Upper lobe of right lung (tissue), 1 donor: ENCODE measurements at regions not wholly inside any gene's neighbourhood (a gene's known extent, or its start where the extent isn't known, plus 50 kb on each side); places are given as distances from the start of the nearest gene placed in this dataset.

Experiments
- ATAC-seq: fragments of 200-7000 bp; cut with Tn5 transposase; one replicate; pipeline ENCODE4 v1.9.1; 2020; ENCODE audit warnings: mild to moderate bottlenecking, moderate library complexity
- DNase-seq: peaks from one replicate; pipeline ENCODE4 v3.0.0-alpha.2; 2020
- H3K27ac ChIP-seq: fragments of 200-600 bp; one replicate; pipeline ENCODE4 v1.8.0; 2022
- H3K27me3 ChIP-seq: fragments of 200-600 bp; one replicate; pipeline ENCODE4 v1.8.0; 2022; ENCODE audit warnings: mild to moderate bottlenecking
- H3K36me3 ChIP-seq: fragments of 200-600 bp; one replicate; pipeline ENCODE4 v1.8.0; 2022
- H3K4me1 ChIP-seq: fragments of 200-600 bp; one replicate; pipeline ENCODE4 v1.8.0; 2022
- H3K4me3 ChIP-seq: fragments of 200-600 bp; one replicate; pipeline ENCODE4 v1.8.0; 2022; ENCODE audit warnings: mild to moderate bottlenecking
- H3K9me3 ChIP-seq: fragments of 200-600 bp; one replicate; pipeline ENCODE4 v1.8.0; 2022
- intact Hi-C: fragments of 100-400 bp; cut with DNase I; formaldehyde crosslinking; loops from one replicate; pipeline ENCODE4 v1.11.0; 2022
- TF ChIP-seq, protein P1 (sequence below): fragments of 200-600 bp; IDR thresholded peaks from one replicate; pipeline ENCODE4 v1.8.0; 2022; ENCODE audit warnings: antibody characterized with exemption
- donor health status: DM: no; HTN: yes; CAD: no; lungs with severe emphysema.

GRCh38 chrX:121902463-121902862 lies 855.1 kb downstream of the GLUD2 start:
- no peak overlapping the region for H3K4me3 ChIP-seq
- intact Hi-C loops, result no loop called here
- TF ChIP-seq, protein P1, sequence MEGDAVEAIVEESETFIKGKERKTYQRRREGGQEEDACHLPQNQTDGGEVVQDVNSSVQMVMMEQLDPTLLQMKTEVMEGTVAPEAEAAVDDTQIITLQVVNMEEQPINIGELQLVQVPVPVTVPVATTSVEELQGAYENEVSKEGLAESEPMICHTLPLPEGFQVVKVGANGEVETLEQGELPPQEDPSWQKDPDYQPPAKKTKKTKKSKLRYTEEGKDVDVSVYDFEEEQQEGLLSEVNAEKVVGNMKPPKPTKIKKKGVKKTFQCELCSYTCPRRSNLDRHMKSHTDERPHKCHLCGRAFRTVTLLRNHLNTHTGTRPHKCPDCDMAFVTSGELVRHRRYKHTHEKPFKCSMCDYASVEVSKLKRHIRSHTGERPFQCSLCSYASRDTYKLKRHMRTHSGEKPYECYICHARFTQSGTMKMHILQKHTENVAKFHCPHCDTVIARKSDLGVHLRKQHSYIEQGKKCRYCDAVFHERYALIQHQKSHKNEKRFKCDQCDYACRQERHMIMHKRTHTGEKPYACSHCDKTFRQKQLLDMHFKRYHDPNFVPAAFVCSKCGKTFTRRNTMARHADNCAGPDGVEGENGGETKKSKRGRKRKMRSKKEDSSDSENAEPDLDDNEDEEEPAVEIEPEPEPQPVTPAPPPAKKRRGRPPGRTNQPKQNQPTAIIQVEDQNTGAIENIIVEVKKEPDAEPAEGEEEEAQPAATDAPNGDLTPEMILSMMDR, result no peak
- no peaks in the 10 kb centered on the region for H3K9me3 ChIP-seq
- ATAC-seq (no peak), DNase-seq (no peak)
- no peak overlapping the region for H3K27ac ChIP-seq
- H3K4me1 ChIP-seq, result no peaks in the 10 kb centered on the region
- H3K27me3 ChIP-seq, result no peaks in the 10 kb centered on the region
- H3K36me3 ChIP-seq, result no peaks in the 10 kb centered on the region

- Histone ChIP-seq H3K27ac (no peak overlapping the region), H3K27me3 (no peaks in the 10 kb centered on the region), H3K4me3 (no peak overlapping the region), H3K36me3 (no peaks in the 10 kb centered on the region), H3K9me3 (no peaks in the 10 kb centered on the region), H3K4me1 (no peaks in the 10 kb centered on the region)
- intact Hi-C loops, result no loop called here
- ATAC-seq (no peak), DNase-seq (no peak)
- TF ChIP-seq, protein P1, result no peak
Measured at GRCh38 chrX:121903961-121904360, 856.6 kb downstream of the GLUD2 start.

DNA sequence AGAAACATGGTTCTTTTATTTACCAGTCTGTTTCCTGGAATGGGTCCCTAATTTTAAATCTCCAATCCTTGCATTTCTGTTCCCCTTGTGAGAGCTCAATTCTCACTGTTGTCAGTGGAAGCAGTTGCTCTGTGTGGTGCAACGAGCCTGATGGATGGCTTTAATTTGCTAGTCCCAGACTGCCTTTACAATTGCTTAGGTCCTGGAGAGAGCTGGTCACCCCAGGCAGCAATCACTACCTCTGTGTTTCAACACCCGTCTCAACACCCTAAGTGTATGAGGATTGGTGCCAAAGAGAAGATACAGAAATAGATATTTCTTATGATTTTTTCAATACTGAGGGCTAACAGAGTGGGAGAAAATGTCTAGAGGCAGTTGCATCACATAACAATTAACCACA lies 873.8 kb downstream of the GLUD2 start:
- no peak overlapping the region for H3K4me3 ChIP-seq
- intact Hi-C loops, result no loop called here
- ATAC-seq (no peak), DNase-seq (no peak)
- H3K4me1 ChIP-seq, result no peaks in the 10 kb centered on the region
- TF ChIP-seq, protein P1, result no peak
- no peaks in the 10 kb centered on the region for H3K27me3 ChIP-seq
- no peaks in the 10 kb centered on the region for H3K36me3 ChIP-seq
- no peak overlapping the region for H3K27ac ChIP-seq
- no peaks in the 10 kb centered on the region for H3K9me3 ChIP-seq

DNA sequence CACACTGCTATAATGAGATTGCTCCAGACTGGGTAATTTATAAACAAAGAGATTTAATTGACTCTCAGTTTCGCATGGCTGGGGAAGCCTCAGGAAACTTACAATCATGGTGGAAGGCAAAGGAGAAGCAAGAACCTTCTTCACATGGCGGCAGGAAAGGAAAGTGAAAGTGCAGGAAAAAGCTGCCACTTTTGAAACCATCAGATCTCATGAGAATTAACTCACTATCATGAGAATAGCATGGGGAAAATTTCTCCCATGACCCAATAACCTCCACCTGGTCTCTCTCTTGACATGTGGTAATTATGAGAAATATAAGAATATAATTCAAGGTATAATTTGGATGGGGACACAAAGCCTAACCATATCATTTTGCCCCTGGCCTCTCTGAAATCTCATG lies 884.2 kb downstream of the GLUD2 start:
- Histone ChIP-seq H3K27ac (no peak overlapping the region), H3K27me3 (no peaks in the 10 kb centered on the region), H3K9me3 (no peaks in the 10 kb centered on the region), H3K4me3 (no peak overlapping the region), H3K4me1 (no peaks in the 10 kb centered on the region), H3K36me3 (no peaks in the 10 kb centered on the region)
- intact Hi-C loops, result no loop called here
- TF ChIP-seq, protein P1, result no peak
- ATAC-seq (no peak), DNase-seq (no peak)

DNA sequence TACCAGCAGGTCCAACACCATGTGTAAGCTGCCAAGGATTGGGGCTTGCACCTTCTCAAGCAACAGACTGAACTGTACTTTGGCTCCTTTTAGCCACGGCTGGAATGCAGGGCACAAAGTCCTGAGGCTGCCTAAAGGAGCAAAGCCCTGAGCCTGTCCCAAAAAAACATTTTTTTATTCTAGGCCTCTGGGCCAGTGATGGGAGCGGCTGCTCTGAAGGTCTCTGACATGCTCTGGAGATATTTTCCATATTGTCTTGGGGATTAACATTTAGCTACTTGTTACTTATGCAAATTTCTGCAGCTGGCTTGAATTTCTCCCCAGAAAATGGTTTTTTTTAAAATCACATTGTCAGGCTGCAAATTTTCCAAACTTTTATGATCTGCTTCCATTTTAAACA lies 885.3 kb downstream of the GLUD2 start:
- Histone ChIP-seq H3K9me3 (no peaks in the 10 kb centered on the region), H3K4me3 (no peak overlapping the region), H3K27me3 (no peaks in the 10 kb centered on the region), H3K4me1 (no peaks in the 10 kb centered on the region), H3K36me3 (no peaks in the 10 kb centered on the region), H3K27ac (no peak overlapping the region)
- TF ChIP-seq, protein P1, result no peak
- ATAC-seq, result no peak
- DNase-seq, result no peak
- intact Hi-C loops, result no loop called here

GRCh38 chrX:121949041-121949760 lies 901.8 kb downstream of the GLUD2 start:
- Histone ChIP-seq H3K27me3 (no peaks in the 10 kb centered on the region), H3K9me3 (no peaks in the 10 kb centered on the region), H3K4me1 (no peaks in the 10 kb centered on the region), H3K36me3 (no peaks in the 10 kb centered on the region), H3K4me3 (no peak overlapping the region), H3K27ac (no peak overlapping the region)
- DNase-seq (no peak), ATAC-seq (no peak)
- TF ChIP-seq, protein P1, result no peak
- intact Hi-C loops, result no loop called here
